ENCODE measurements at regions not wholly inside any gene's neighbourhood (a gene's known extent, or its start where the extent isn't known, plus 50 kb on each side); places are given as distances from the start of the nearest gene placed in this dataset.

DNA sequence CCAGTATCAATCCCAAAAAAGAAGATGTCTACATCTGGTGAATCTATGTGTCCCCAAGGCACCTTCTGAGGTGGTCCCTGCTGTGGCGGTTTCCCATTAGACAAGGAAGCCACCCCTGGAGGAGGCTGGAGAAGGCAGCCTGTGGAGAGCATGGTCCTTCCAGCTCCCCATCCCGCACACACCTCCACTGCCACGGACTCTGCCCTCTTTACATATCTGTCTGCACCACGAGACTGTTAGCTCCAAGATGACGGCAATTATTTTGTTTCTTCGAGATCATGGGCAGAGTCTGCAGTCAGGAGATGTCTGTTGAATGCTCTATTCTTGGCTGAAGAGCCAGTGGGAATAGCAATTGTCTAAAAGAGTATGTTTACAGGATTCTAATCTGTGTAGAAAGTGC is 132.0 kb downstream of the OSR1 start:
- no peak for TF ChIP-seq POLR2AphosphoS5 (IDR thresholded peaks at IDR 0.05; ENCODE audit: insufficient read depth, low read depth, low read length)
- TF ChIP-seq FOS (IDR thresholded peaks at IDR 0.05; ENCODE audit: borderline replicate concordance, insufficient read depth, low read length): no peak
- no peak for TF ChIP-seq MAX (IDR thresholded peaks at IDR 0.05; ENCODE audit: insufficient read depth, insufficient read length)
- no peak for TF ChIP-seq MYC (IDR thresholded peaks at IDR 0.05; ENCODE audit: low read depth, low read length)
- no peak for TF ChIP-seq EZH2 (IDR thresholded peaks at IDR 0.05; ENCODE audit: borderline replicate concordance, low read depth, low read length, severe bottlenecking)
- TF ChIP-seq JUN (IDR thresholded peaks at IDR 0.05; ENCODE audit: borderline replicate concordance, insufficient read depth, insufficient read length, low read depth): no peak
- no peak for TF ChIP-seq GATA2 (IDR thresholded peaks at IDR 0.05; ENCODE audit: insufficient read depth, insufficient read length, low read depth, low read length)
- TF ChIP-seq, protein P1, sequence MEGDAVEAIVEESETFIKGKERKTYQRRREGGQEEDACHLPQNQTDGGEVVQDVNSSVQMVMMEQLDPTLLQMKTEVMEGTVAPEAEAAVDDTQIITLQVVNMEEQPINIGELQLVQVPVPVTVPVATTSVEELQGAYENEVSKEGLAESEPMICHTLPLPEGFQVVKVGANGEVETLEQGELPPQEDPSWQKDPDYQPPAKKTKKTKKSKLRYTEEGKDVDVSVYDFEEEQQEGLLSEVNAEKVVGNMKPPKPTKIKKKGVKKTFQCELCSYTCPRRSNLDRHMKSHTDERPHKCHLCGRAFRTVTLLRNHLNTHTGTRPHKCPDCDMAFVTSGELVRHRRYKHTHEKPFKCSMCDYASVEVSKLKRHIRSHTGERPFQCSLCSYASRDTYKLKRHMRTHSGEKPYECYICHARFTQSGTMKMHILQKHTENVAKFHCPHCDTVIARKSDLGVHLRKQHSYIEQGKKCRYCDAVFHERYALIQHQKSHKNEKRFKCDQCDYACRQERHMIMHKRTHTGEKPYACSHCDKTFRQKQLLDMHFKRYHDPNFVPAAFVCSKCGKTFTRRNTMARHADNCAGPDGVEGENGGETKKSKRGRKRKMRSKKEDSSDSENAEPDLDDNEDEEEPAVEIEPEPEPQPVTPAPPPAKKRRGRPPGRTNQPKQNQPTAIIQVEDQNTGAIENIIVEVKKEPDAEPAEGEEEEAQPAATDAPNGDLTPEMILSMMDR (IDR thresholded peaks at IDR 0.05; ENCODE audit: extremely low read depth in 1 of 2, insufficient read depth in 1 of 2, low read depth in 1 of 2, low read length in 2 of 2): no peak
- H2AFZ ChIP-seq (ENCODE audit: low read depth, low read length): no peak overlapping the region
- POLR2A ChIA-PET: no interaction called here
- H3K36me3 ChIP-seq (ENCODE audit: control insufficient read depth in 2 of 2, extremely low read depth in 1 of 2, insufficient read depth in 2 of 2, low read length in 2 of 2): no peaks in the 10 kb centered on the region
- no peaks in the 10 kb centered on the region for H3K79me2 ChIP-seq (ENCODE audit: control insufficient read depth, insufficient read depth, low read length)
- no peak overlapping the region for H3K4me2 ChIP-seq (ENCODE audit: insufficient read depth, low read length)
- DNase-seq (ENCODE audit: low read depth, low spot score) (no peak), FAIRE-seq (no peak)
- H4K20me1 ChIP-seq (replicated peaks; ENCODE audit: control insufficient read depth, extremely low read depth, insufficient read depth, low read length): no peaks in the 10 kb centered on the region
- no peaks in the 10 kb centered on the region for H3K27me3 ChIP-seq (ENCODE audit: control insufficient read depth in 2 of 2, insufficient read depth in 2 of 2, low read length in 2 of 2)
- no peak overlapping the region for H3K4me3 ChIP-seq (replicated peaks in 1 of 3; ENCODE audit: insufficient read depth in 1 of 3, low read depth in 1 of 3, low read length in 3 of 3)
- no peaks in the 10 kb centered on the region for H3K9me1 ChIP-seq (replicated peaks; ENCODE audit: control insufficient read depth, extremely low read depth, insufficient read depth, low read length)
- dilution Hi-C loops (cut with MboI; ENCODE audit: extremely low pct_ligation_motif_present, low sequenced_read_pairs): no loop called here
- no peak overlapping the region for H3K9ac ChIP-seq (replicated peaks; ENCODE audit: extremely low read depth, insufficient read depth, low read length)
- no peaks in the 10 kb centered on the region for H3K9me3 ChIP-seq (replicated peaks; ENCODE audit: control insufficient read depth, insufficient read depth, low read length)
- CTCF ChIA-PET: interaction anchor here (0.7 to 0.9 kb wide), 2 partner anchors 9 to 17 kb away, joined by 3 read pairs; no protein-coding TSS in a partner anchor
- no TSS peak for BruUV-seq (replicated peaks)
- H3K27ac ChIP-seq (ENCODE audit: insufficient read depth, low read depth, low read length): no peak overlapping the region
- no peaks in the 10 kb centered on the region for H3K4me1 ChIP-seq (ENCODE audit: control insufficient read depth, extremely low read depth, insufficient read depth, low read length)
- intact Hi-C loops (cut with micrococcal nuclease): no loop called here

All from endothelial cell of umbilical vein (primary cell).